ENCODE measurements at regions not wholly inside any gene's neighbourhood (a gene's known extent, or its start where the extent isn't known, plus 50 kb on each side); places are given as distances from the start of the nearest gene placed in this dataset.

DNA sequence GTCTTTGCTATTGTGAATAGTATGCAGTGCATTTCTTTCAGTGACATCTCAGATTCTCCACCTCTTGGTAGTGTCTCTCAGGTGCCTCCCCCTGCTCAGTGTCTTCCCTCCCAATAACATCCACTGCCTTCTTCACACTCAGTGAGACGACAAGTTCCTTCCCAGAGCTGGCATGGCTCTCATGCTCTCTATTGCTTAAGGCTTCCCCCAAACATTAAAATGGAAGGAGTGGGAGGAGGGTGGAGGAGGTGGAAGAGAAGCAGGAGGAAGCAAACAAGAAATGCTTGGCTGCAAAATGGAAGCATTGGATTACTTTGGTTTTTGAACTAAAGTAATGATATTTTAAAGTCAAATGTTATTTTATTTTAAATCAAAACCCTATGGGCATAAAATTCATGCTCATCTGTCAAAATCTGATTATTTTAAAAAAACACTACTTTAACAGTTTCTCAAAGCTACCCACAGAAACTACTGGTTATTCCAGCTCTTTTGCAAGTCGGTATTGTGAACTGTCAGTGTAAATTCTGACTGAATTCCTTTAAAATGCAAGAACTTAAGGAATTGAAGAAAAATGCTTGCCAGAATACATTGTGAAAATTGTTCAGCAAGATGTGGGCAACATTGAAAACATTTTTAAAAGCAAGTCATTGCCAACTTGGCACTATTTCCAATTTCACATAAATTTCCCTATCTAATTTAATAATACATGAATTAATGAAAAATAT is 727.6 kb upstream of the ARGLU1 start:
- Histone ChIP-seq H3K36me3 (ENCODE audit: control insufficient read depth, insufficient read depth, low read length) (no peaks in the 10 kb centered on the region), H3K4me3 (ENCODE audit: low read depth, low read length) (no peak overlapping the region), H3K27me3 (ENCODE audit: control insufficient read depth, insufficient read depth, low read length) (no peaks in the 10 kb centered on the region)
- ChIA-PET POLR2A (no interaction called here), CTCF (no interaction called here)
- TF ChIP-seq, protein P1, sequence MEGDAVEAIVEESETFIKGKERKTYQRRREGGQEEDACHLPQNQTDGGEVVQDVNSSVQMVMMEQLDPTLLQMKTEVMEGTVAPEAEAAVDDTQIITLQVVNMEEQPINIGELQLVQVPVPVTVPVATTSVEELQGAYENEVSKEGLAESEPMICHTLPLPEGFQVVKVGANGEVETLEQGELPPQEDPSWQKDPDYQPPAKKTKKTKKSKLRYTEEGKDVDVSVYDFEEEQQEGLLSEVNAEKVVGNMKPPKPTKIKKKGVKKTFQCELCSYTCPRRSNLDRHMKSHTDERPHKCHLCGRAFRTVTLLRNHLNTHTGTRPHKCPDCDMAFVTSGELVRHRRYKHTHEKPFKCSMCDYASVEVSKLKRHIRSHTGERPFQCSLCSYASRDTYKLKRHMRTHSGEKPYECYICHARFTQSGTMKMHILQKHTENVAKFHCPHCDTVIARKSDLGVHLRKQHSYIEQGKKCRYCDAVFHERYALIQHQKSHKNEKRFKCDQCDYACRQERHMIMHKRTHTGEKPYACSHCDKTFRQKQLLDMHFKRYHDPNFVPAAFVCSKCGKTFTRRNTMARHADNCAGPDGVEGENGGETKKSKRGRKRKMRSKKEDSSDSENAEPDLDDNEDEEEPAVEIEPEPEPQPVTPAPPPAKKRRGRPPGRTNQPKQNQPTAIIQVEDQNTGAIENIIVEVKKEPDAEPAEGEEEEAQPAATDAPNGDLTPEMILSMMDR (IDR thresholded peaks at IDR 0.05; ENCODE audit: insufficient read depth, low read depth, low read length), result no peak
- DNase-seq (ENCODE audit: low read depth), result no peak

DNA sequence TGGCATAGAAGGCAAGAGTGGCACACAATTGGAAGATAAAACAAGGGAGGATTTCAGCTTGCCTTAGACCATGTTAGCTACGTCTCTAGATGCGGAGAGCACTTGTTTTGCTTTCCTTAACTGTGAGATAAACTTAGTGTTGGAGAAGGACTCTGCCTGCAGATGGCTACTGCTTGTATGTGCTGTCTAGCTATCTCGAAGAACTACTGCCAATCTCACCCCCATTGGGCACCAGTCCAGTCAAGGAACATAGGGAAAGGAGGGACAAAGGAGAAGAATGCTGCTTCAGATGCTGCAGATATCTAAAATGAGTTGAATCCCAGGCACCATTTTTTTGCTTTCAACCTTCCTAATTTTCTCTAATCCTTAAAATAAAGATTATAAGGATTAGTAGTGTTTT is 726.0 kb upstream of the ARGLU1 start:
- ChIA-PET CTCF (no interaction called here), POLR2A (no interaction called here)
- Histone ChIP-seq H3K4me3 (ENCODE audit: low read depth, low read length) (no peak overlapping the region), H3K36me3 (ENCODE audit: control insufficient read depth, insufficient read depth, low read length) (no peaks in the 10 kb centered on the region), H3K27me3 (ENCODE audit: control insufficient read depth, insufficient read depth, low read length) (no peaks in the 10 kb centered on the region)
- TF ChIP-seq, protein P1 (IDR thresholded peaks at IDR 0.05; ENCODE audit: insufficient read depth, low read depth, low read length), result no peak
- no peak for DNase-seq (ENCODE audit: low read depth)

DNA sequence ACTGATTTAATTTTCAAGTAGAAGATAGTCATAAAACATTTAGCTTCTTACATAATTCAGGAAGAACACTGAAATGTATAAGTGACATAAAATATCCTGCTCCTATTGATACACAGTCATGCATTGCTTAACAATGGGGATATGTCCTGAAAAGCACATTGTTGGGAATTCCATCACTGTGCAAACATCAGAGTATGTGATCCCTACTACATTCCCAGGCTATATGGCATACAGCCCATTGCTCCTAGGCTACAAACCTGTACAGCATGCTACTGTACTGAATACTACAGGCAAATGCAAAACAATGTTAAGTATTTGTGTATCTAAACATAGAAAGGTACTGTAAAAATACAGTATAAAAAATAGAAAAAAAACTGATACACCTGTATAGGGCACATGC is 723.9 kb upstream of the ARGLU1 start:
- Histone ChIP-seq H3K36me3 (ENCODE audit: control insufficient read depth, insufficient read depth, low read length) (no peaks in the 10 kb centered on the region), H3K4me3 (ENCODE audit: low read depth, low read length) (no peak overlapping the region), H3K27me3 (ENCODE audit: control insufficient read depth, insufficient read depth, low read length) (no peaks in the 10 kb centered on the region)
- TF ChIP-seq, protein P1 (IDR thresholded peaks at IDR 0.05; ENCODE audit: insufficient read depth, low read depth, low read length), result no peak
- no peak for DNase-seq (ENCODE audit: low read depth)
- CTCF ChIA-PET, result no interaction called here
- POLR2A ChIA-PET, result no interaction called here

DNA sequence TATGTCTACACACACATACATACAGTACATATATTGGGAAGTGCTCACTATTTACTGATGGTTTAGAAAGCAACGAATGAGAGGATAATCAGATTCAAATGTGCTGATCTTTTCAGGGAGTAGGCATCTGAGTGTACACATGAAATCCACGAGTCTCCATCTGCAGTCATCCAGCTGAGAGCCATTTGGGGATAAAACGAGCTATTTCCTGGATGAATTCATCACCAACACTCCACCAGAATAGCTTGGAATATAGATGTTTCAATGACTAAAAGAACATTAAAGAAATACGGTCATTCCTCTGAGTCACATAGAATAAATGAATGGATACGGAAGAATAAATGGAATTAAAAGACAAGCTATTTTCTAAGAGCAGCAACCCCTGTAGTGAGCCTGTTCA is 721.6 kb upstream of the ARGLU1 start:
- no peaks in the 10 kb centered on the region for H3K27me3 ChIP-seq (ENCODE audit: control insufficient read depth, insufficient read depth, low read length)
- POLR2A ChIA-PET, result no interaction called here
- CTCF ChIA-PET, result interaction anchor here (1.0 kb wide), 1 partner anchor 14 kb away, joined by 3 read pairs; no protein-coding TSS in a partner anchor
- DNase-seq (ENCODE audit: low read depth), result no peak
- TF ChIP-seq, protein P1 (IDR thresholded peaks at IDR 0.05; ENCODE audit: insufficient read depth, low read depth, low read length), result no peak
- H3K36me3 ChIP-seq (ENCODE audit: control insufficient read depth, insufficient read depth, low read length), result no peaks in the 10 kb centered on the region
- no peak overlapping the region for H3K4me3 ChIP-seq (ENCODE audit: low read depth, low read length)

DNA sequence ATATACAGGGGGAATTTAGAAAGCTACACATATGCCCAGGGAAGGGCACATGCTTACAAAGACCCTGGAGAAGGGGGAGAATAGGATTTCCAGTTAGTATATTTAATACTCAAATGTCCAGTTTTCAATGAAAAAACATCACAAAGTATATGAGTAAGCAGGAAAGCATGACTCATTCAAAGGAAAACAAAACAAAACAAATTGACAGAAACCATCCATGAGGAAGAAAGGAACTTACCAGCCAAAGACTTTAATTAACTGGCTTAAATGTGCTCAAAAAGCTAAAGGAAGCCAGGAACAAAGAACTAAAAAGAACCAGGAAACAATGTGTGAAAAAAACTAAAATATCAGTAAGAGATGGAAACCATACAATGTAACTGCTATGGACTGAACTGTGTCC is 716.2 kb upstream of the ARGLU1 start:
- Histone ChIP-seq H3K27me3 (ENCODE audit: control insufficient read depth, insufficient read depth, low read length) (no peaks in the 10 kb centered on the region), H3K36me3 (ENCODE audit: control insufficient read depth, insufficient read depth, low read length) (no peaks in the 10 kb centered on the region), H3K4me3 (ENCODE audit: low read depth, low read length) (no peak overlapping the region)
- TF ChIP-seq, protein P1 (IDR thresholded peaks at IDR 0.05; ENCODE audit: insufficient read depth, low read depth, low read length), result no peak
- CTCF ChIA-PET, result no interaction called here
- POLR2A ChIA-PET, result no interaction called here
- DNase-seq (ENCODE audit: low read depth), result no peak

Measured in BJ (cell line).